Gastrocnemius medialis (tissue), 4 donors: ENCODE measurements at regions not wholly inside any gene's neighbourhood (a gene's known extent, or its start where the extent isn't known, plus 50 kb on each side); places are given as distances from the start of the nearest gene placed in this dataset.

ENCODE experiments used
- CTCF ChIP-seq, 5 experiments: fragments of 450-650 bp in 3 of 5; fragments of 200-600 bp in 2 of 5; sonication (generic) in 2 of 5; IDR thresholded peaks in 4 of 5; conservative IDR thresholded peaks in 1 of 5; 1 replicate in 4 of 5; 2 replicates in 1 of 5; pipeline ENCODE4 v1.5.1; 2016 to 2019; ENCODE audit warnings: antibody characterized with exemption in 5 of 5, mild to moderate bottlenecking in 3 of 5, moderate library complexity in 3 of 5
- POLR2A ChIP-seq, 2 donors: fragments of 450-650 bp; IDR thresholded peaks; one replicate each; pipeline ENCODE4 v1.6.1; 2017; ENCODE audit warnings: antibody characterized with exemption in 2 of 2, mild to moderate bottlenecking in 2 of 2, moderate library complexity in 2 of 2

- TF ChIP-seq CTCF (IDR thresholded peaks at IDR 0.05 in 4 of 5, conservative IDR thresholded peaks at IDR 0.05 in 1 of 5) (no peak), POLR2A (IDR thresholded peaks at IDR 0.05) (no peak)
These were observed 94.6 kb upstream of the TNPO1 start for GRCh38 chr5:72721844-72722243.
